T1000 (cell line): ENCODE measurements at regions not wholly inside any gene's neighbourhood (a gene's known extent, or its start where the extent isn't known, plus 50 kb on each side); places are given as distances from the start of the nearest gene placed in this dataset.
"Not testable (repeated sequence)": the region's sequence is repeated elsewhere in the genome, so short reads cannot be mapped to it uniquely, and the experiment has no call there.

Experiments
- DNase-seq: peaks from one replicate; lab custom pipeline; 2025; ENCODE audit warnings: mixed read lengths; lab: John Stamatoyannopoulos, UW

DNA sequence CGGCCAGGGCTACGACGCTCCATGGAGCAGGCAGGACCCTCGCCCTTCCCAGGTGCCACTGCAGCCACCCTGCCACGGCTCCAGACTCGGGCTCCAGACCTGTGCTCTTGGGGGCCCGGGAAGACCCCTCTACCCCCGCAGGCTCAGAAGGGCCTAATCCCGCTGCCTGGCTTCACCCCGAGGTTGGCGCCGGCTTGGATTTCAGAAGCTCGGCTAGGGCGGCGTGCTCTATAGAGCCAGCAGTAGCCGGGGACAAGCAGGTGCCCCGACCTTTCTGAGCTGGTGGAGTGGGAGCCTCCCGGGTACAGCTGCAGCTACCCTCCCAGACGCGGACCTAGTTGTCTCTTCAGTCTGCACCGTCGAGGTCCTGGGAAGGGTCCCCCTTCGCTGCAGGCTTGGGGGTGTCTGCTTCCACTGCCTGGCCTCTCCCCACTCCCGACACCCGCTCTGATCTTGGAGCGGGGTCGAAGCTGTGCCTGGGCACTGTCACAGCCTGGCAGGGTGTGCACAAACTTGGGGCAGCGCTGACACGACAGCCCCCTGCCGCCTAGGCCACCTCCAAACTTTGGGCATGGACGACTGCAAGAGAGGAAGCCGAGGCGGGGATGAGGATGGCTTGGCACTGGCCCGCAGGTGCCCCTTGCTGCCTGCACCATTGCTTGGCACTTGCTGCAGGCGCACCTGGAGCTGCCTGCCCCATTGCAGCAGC lies 1366.1 kb upstream of the CDH9 start:
- no peak for DNase-seq

DNA sequence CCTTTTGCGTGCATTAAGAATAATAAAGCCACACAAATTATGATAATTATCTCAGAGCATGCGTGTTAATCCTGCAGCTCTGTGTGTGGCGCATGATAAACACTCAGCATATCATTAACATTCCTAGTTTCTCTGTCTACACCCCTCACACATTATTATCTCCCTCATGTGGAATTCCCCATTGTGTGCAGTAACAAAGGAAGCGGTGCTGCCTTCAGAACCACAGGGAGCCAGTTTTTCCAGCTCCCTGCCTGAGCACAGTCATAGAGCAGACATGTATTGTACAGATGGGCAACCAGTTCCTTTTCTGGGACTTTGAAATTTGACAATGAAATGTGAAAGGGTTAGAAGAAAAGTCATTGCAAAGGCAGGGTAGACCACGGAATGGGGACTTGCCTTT lies 1365.5 kb upstream of the CDH9 start:
- no peak for DNase-seq

DNA sequence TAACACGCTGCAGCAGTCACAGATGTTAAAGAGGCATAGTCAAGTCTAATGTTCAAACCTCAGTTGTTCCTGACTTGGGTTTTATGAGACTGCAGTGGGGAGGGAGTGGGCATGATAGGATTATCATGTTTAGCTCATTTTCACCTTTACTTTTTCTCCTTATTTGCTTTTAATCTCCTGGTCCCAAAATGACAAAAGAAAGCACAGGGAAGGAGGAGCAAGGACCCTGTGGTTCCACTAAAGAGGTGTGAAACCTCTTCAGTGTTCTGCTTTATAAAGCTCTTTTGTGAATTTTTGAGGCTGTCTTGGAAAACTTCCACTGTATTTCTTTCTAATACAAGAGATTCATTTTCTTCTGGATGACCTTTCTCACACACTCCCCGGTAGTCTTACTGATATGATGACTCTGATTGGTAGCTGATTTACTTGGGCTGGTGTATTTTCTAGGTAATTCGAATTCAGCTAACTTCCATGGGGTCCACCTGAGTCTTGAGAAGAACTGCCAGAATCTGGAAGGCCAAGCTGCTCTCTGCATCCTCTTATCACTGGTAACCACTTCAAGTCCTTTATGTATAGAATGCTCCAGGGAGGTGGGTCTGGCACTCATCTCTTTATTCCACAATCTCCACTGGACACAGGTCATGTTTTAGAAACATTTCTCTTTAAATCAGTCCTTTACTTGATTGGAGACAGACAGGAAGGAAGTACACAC lies 1364.4 kb upstream of the CDH9 start:
- DNase-seq = no peak

DNA sequence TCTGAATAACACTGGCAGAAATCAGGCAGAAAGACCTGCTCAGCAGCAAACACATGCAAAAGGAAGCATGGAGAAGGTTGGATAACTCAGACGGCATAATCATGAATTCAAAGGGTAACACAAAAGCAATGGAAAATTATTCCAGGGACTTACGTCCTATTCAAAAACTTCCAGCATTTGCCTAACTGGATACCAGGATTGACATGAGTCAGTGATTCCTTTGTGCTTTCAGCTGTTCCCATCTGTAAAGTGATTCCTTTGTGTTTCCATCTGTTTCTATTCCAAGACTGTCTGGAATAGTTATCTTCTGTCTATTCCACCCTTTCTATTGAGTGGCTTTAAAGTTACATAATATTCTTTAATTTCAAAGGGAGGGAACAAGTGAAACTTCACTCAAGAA lies 1361.7 kb upstream of the CDH9 start:
- DNase-seq = no peak

DNA sequence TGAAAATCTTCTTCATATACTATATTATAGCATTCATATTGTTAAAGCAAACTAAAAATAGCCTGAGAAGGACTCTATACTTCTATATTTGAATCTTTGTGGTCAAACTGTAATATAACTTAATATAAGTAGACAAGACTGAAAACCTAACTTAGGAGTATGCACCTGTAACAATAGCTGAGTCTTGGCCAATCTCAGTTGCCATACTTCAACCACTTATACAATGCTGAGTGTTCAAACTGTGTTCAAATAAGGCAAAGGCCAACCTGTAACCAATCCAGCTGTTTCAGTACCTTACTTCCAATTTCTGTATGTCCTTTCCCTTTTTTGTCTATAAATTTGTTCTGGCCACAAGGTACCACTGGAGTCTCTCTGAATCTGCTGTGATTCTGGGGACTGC lies 1360.8 kb upstream of the CDH9 start:
- DNase-seq = no peak

DNA sequence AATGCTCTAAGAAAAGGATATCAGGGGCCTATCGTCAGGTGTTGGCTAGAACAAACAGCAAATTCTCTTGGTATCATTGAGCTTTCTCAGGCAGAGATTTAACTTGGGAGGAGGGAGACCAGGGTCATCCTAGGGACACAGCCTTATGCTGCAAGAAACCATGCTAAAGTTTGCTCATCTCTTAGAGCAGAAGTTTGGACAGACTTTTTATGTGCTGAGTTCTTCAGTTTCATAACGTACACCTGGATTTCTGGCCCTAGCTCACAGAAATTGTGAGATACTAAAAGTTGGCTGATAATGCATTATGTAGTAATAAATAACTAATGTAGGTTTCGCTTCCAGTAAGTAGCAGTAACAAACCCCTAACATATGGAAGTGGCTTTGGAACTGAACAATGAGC lies 1359.8 kb upstream of the CDH9 start:
- no peak for DNase-seq

DNA sequence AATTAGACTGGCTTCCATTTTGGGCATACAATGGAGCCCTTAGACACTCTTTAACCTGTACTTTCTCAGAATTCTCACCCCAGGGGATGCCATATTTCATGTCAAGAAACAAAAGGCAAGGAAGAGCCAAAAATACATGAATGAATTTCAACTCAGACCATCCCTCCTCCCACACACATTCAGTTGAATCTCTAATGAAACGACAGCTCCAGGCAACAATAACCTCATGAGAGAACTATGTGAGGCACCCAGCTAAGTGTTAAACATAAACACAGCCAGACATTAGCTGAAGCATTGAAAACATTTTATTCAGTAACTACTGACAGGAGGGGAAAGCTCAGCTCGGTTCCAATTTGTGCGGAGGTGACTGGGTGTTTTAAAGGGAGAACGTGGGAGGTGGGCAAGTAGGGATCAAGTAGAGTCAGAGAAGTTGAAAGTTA lies 1359.1 kb upstream of the CDH9 start:
- no peak for DNase-seq

DNA sequence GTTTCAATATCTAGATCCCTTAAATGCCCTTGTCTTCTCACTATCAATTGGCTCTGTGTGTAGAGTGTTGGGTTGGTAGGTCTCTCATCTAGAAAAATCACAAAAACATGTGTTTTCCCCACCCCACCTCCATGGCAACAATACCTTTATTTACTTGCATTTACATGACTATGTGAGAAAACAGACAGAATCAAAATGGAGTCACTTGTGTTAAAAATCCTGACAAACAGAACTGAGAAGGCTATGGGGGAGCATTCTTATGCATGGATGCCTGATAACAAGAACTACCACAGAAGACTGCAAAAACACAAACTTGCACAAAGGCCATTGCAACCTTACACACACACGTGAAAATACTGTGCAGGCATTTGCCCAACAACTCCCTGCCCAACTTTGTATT lies 1352.9 kb upstream of the CDH9 start:
- no peak for DNase-seq

DNA sequence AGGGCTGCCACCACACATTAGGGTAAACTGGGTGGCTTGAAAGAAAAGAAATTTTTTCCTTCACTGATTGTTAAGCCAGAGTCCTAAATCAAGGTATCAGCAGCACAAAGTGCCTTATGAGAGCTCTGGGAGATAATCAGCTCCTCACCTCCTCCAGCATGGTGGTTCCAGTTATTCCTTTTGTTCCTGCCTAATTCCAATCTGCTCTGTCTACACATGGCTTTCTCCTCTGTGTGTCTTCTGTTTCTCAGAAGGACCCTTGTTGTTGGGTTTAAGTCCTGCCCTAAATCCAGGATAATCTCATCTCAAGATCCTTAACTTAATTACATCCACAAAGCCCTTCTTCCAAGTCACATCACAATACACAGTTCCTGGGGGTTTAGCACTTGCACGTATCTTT lies 1352.0 kb upstream of the CDH9 start:
- no peak for DNase-seq

DNA sequence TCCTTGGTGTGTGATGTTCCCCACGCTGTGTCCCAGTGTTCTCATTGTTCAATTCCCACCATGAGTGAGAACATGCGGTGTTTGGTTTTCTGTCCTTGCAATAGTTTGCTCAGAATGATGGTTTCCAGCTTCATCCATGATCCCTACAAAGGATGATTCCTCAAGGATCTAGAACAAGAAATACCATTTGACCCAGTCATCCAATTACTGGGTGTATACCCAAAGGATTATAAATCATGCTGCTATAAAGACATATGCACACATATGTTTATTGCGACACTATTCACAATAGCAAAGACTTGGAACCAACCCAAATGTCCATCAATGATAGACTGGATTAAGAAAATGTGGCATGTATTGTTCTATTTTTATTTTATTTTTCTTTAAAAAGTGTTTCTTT lies 1351.3 kb upstream of the CDH9 start:
- not testable (repeated sequence) for DNase-seq

DNA sequence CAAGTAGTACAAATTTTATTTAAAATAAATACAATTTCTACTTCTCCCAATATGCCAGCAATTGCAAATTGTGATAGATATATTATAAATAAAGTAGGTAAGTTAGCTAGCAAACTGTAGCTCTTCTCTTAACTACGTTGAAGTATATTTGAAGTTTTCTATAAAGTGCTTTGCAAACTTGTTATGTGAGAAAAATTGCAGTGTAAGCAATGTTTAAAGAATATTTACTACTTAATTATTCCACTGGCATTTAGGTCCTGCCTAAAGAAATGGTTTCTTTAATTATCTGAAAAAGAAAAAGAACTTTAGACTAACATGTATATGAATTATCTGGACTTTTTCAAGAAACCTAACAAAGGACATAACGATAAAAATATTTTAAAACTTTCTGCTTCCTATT lies 1350.0 kb upstream of the CDH9 start:
- DNase-seq = no peak

DNA sequence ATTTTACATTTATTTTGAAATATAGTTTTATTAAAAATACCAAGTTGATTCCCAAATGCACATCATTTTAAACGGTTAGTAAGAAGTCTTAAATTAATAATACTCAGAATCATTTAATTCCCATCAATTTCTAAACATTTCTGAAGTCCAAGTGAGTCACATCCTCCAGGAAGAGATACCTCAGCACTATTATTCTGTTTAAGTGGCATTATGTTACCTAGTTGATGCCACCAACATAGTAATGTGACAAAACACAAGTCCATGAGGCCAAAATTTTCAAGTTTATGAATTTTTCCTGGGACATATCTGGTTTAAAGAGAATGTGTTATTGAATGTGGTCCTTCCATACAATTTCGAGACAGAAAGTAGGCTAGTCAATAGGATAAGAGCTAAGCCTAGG lies 1348.3 kb upstream of the CDH9 start:
- no peak for DNase-seq

DNA sequence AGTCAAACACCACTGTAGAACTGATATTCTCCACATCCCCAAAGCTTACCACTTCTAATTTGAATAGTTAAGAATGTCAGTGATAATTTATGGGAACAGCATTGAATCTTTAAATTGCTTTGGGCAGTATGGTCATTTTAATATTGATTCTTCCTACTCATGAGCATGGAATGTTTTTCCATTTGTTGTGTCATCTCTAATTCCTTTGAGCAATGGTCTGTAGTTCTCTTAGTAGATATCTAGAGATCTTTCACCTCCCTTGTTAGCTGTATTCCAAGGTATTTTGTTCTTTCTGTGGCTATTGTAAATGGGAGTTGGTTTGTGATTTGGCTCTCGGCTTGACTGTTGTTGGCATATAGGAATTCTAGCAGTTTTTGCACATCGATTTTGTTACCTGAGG lies 1341.8 kb upstream of the CDH9 start:
- no peak for DNase-seq

DNA sequence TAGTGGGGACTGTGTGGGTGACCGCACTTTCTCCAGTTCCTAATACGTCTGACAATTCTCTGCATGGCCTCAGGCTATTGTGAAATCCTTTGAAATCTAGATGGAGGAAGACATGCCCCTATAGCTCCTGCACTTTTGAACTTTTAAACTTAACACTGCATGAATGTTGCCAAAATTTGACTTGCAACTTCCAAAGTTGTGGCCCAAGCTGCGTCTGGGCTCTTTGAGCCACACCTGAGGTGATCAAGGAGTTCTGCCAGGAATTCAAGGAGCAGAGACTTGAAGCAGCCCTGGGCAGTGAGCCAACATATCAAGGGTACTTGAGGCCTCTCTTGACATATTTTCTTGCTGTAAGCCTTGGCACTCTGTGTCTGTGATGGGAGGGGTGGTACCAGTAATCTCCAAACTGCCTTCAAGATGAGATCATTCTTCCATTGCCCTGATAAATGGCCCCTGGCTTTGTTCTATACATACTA lies 1336.1 kb upstream of the CDH9 start:
- DNase-seq = peak; percentile 66

DNA sequence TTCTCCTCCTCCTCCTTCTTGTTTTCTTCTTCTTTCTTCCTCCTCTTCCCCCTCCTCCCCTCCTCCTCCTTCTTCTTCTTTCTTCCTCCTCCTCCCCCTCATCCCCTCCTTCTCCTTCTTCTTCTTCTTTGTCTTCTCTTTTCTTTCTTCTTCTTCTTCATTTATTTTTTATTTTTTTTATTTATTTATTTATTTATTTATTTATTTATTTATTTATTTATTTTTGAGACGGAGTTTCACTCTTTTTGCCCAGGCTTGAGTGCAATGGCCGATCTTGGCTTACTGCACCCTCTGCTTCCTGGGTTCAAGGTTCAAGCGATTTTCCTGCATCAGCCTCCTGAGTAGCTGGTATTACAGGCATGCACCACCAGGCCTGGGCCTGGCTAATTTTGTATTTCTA lies 1332.5 kb upstream of the CDH9 start:
- DNase-seq = no peak

DNA sequence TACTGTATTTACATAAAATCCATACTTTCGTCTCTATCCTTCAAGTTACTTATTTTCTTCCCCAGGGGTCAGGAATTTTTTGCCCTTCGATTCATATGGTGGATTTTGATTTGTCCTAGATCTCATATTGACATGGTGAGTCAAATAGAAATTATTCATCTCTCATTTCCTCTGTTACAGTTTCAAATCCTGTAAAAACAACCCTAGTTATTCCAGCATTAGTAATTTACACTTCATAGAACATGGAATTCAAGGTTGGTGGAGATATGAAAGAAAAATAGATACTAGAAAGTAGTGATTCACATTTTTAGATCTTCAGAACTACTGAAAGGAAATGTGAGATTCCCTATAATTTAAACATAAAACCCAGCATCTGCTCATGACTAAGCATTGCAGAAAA lies 1331.0 kb upstream of the CDH9 start:
- no peak for DNase-seq

DNA sequence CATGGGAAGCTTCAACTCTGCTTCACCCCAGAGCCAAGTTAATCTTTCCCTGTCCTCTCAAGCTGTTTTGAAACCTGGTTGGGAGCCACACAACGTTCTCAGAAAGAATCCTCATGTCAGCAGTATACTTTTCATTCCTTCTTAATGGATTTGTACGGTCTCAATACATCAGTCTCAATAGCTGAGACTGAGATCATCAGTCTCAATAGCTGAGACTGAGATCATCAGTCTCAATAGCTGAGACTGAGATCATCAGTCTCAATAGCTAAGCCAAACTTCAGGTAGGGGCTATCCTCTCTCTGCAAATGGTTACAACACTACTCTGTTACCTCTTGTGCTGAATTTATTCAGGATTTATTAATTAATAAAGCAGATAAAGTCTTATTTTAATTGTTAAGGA lies 1317.4 kb upstream of the CDH9 start:
- no peak for DNase-seq

DNA sequence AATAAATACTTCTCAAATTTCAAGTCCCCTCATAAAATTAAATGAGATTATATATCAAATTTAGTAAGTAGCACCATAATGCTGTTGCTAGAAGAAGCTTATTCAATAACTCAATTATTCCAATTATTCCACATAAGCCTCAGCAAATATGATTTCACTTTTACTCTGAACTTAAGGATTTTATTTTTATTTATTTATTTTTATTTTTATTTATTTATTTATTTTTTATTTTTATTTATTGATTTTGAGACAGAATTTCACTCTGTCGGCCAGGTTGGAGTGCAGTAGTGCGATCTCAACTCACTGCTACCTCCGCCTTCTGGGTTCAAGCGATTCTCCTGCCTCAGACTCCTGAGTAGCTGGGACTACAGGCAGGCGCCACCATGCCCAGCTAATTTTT lies 1308.3 kb upstream of the CDH9 start:
- DNase-seq = no peak

DNA sequence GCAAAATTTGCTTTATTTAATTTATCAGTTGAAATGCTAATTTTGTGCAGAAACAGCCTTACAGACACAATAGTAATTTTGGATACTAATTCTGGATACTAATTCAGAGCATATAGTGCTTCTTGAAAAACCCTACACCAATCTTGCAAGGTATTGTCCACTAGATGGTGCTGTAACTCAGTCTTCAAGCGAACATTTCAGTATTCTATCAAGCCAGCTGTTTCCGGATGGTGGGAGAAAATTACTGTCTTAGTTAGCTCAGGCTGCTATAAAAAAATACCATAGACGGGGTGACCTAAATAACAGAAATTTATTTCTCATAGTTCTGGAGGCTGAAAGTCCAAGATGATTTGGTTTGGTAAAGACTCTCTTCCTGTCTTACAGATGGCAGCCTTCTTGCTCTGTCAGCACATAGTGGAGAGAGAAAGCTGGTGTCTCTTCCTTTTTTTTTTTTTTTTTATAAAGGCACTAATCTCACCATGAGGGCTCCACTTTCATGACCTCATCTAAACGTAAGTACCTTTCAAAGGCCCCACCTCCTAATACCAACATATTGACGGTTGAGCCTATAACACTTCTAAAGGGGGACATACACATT lies 1306.5 kb upstream of the CDH9 start:
- no peak for DNase-seq

DNA sequence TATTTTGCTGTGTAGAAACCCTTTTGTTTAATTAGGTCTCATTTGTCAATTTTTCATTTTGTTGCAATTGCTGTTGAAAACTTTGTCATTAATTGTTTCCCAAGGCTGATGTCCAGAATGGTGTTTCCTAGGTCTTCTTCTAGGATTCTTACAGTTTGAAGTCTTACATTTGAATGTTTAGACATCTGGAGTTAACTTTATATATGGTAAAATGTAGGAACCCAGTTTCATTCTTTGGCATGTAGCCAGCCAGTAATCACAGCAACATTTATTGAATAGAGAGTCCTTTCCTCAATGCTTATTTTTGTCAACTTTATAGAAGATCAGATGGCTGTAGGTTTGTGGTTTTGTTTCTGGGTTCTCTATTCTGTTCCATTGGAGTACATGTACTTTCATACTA lies 1290.8 kb upstream of the CDH9 start:
- no peak for DNase-seq

DNA sequence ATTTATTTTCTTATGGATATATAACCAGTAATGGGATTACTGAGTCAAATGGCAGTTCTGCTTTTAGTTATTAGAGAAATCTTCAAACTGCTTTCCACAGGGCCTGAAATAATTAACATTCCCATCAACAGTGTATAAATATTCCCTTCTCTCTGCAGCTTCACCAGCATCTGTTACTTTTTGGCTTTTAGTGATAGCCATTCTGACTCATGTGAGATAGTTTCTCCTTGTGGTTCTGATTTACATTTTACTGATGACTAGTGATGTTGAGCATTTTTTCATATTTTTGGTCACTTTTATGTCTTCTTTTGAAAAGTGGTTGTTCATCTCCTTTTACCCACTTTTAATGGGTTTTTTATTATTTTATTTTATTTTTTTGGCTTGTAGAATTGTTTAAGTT lies 1290.3 kb upstream of the CDH9 start:
- no peak for DNase-seq

DNA sequence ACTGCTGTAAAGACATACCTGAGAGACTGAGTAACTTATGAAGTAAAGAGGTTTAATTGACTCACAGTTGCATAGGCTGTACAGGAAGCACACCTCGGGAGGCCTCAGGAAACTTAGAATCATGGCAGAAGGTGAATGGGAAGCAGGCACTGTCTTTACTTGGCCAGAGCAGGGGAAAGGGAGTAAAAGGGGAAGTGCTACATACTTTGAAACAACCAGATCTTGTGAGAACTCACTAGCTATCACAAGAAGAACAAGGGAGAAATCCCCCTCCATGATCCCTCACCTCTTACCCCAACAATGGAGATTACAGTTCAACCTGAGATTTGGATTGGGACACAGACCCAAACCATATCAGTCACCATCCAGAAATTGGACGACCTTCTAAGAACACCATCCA lies 1285.8 kb upstream of the CDH9 start:
- DNase-seq = no peak

DNA sequence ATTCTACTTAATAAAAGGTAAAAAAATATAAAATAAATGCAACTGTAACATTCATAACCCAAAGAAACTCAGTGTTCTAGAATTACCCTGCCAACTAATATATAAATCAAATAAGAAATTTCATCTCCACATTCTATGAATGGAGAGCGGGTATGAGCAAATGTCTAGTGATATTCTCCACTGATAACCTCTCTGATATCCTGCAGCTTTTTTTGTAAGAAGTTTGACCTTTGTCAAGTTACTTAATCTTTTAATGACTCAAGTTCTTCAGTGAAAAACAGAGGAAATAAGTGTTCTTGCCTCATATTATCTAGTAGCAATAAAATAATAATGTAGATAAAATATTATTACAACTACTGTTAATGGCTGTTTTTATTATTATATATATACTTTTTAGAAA lies 1275.6 kb upstream of the CDH9 start:
- no peak for DNase-seq
